HepG2 (cell line): ENCODE measurements at regions not wholly inside any gene's neighbourhood (a gene's known extent, or its start where the extent isn't known, plus 50 kb on each side); places are given as distances from the start of the nearest gene placed in this dataset.

ENCODE experiments used
- ATAC-seq: fragments of 200-7000 bp; cut with Tn5 transposase; 3 replicates; pipeline ENCODE4 v1.9.1; 2020; ENCODE audit warnings: mild to moderate bottlenecking, moderate library complexity
- BruUV-seq: library from RNA; stranded (reverse); fragments of 400-500 nt; replicated peaks from 2 replicates; lab custom pipeline; 2021; lab: Mats Ljungman, UMichigan
- CTCF ChIA-PET: fragments of 300-600 bp; formaldehyde crosslinking; extraction: SDS; loops from one replicate; lab custom pipeline; 2021; ENCODE audit warnings: low total read pairs, inconsistent platforms, low intra/inter-chr PET ratio; lab: Yijun Ruan, JAX
- POLR2A ChIA-PET: fragments of 350-600 bp; sonication (Branson Sonifier 250); formaldehyde crosslinking; loops from one replicate; lab custom pipeline; 2020; ENCODE audit warnings: antibody characterized with exemption, inconsistent platforms; lab: Yijun Ruan, JAX
- DNase-seq: peaks from one replicate; pipeline ENCODE4 v3.0.0-alpha.2; 2015; ENCODE audit warnings: low spot score
- FAIRE-seq: peaks from 3 replicates; lab custom pipeline; 2011; peaks lifted over from hg19 to GRCh38; lab: Jason Lieb, UNC
- H2AFZ ChIP-seq: one replicate; pipeline ENCODE4 v1.6.1; 2011; ENCODE audit warnings: low read length, inconsistent platforms
- H3K27ac ChIP-seq: fragments of 300-600 bp; 3 replicates; pipeline ENCODE4 v1.8.0; 2011; ENCODE audit warnings: mixed run types, mild to moderate bottlenecking, mixed read lengths, low read length, inconsistent platforms; ENCODE audit not compliant: insufficient read depth; ENCODE audit errors: extremely low read length
- H3K27me3 ChIP-seq, 2 experiments: fragments of 200-600 bp in 1 of 2; 2 replicates in 1 of 2; 3 replicates in 1 of 2; pipeline versions ENCODE4 v1.6.0 to v1.8.0; 2011; ENCODE audit warnings: low read length in 2 of 2, mild to moderate bottlenecking in 2 of 2, moderate library complexity in 2 of 2, inconsistent platforms in 1 of 2; ENCODE audit not compliant: insufficient read depth in 2 of 2, control insufficient read depth in 1 of 2
- H3K36me3 ChIP-seq, 2 experiments: fragments of 200-600 bp in 1 of 2; replicated peaks in 1 of 2; 2 replicates in 1 of 2; 3 replicates in 1 of 2; pipeline versions ENCODE4 v1.5.1 to v1.8.0; 2011; ENCODE audit warnings: low read length in 2 of 2, inconsistent platforms in 1 of 2; ENCODE audit not compliant: insufficient read depth in 2 of 2, control insufficient read depth in 1 of 2
- H3K4me1 ChIP-seq: 2 replicates; pipeline ENCODE4 v1.5.1; 2012; ENCODE audit warnings: low read length, inconsistent platforms; ENCODE audit not compliant: insufficient read depth
- H3K4me2 ChIP-seq: 2 replicates; pipeline ENCODE4 v1.6.0; 2011; ENCODE audit warnings: low read depth, low read length, inconsistent platforms
- H3K4me3 ChIP-seq, 3 experiments: fragments of 200-600 bp in 1 of 3; sonication (generic), shearing (Covaris generic) in 1 of 3; replicated peaks in 1 of 3; 2 replicates each; pipeline ENCODE4 v1.5.1; 2011 to 2016; ENCODE audit warnings: low read length in 3 of 3, inconsistent platforms in 2 of 3, low read depth in 2 of 3, mild to moderate bottlenecking in 2 of 3, control low read depth in 1 of 3, mixed read lengths in 1 of 3; ENCODE audit not compliant: insufficient read depth in 1 of 3
- H3K79me2 ChIP-seq: one replicate; pipeline ENCODE4 v1.6.1; 2011; ENCODE audit warnings: low read length, inconsistent platforms; ENCODE audit not compliant: insufficient read depth
- H3K9ac ChIP-seq: 2 replicates; pipeline ENCODE4 v1.6.0; 2011; ENCODE audit warnings: mild to moderate bottlenecking, low read depth, low read length, inconsistent platforms; ENCODE audit not compliant: insufficient read depth
- H3K9me3 ChIP-seq: 2 replicates; pipeline ENCODE4 v1.5.1; 2012; ENCODE audit warnings: mild to moderate bottlenecking, low read length
- H4K20me1 ChIP-seq: 2 replicates; pipeline ENCODE4 v1.6.0; 2011; ENCODE audit warnings: inconsistent platforms, mild to moderate bottlenecking, low read length, moderate library complexity; ENCODE audit not compliant: insufficient read depth
- ADNP ChIP-seq: sonication (generic); formaldehyde crosslinking; IDR thresholded peaks from 2 replicates; pipeline ENCODE4 v1.4.0; 2020; ENCODE audit warnings: missing genetic modification reagents
- FOSL2 ChIP-seq: sonication (generic); formaldehyde crosslinking; IDR thresholded peaks from 2 replicates; pipeline ENCODE4 v1.4.0; 2020; ENCODE audit warnings: missing genetic modification reagents
- HNRNPUL1 ChIP-seq: fragments of 200-400 bp; formaldehyde crosslinking; IDR thresholded peaks from 2 replicates; pipeline ENCODE4 v1.6.1; 2017; ENCODE audit warnings: low read depth, mild to moderate bottlenecking, low read length, moderate library complexity
- KDM2A ChIP-seq: sonication (generic); formaldehyde crosslinking; IDR thresholded peaks from 2 replicates; pipeline ENCODE4 v1.4.0; 2020; ENCODE audit warnings: low read depth, missing genetic modification reagents, borderline replicate concordance
- MED1 ChIP-seq: sonication (generic); formaldehyde crosslinking; IDR thresholded peaks from 2 replicates; pipeline ENCODE4 v1.4.0; 2020; ENCODE audit warnings: missing genetic modification reagents
- MIER3 ChIP-seq: IDR thresholded peaks from 2 replicates; pipeline ENCODE4 v1.6.1; 2016; ENCODE audit warnings: missing compliant biosample characterization, borderline replicate concordance
- MTA3 ChIP-seq: sonication (generic); formaldehyde crosslinking; IDR thresholded peaks from 2 replicates; pipeline ENCODE4 v1.4.0; 2020; ENCODE audit warnings: missing genetic modification reagents
- NCOA1 ChIP-seq: sonication (generic); formaldehyde crosslinking; IDR thresholded peaks from 2 replicates; pipeline ENCODE4 v1.9.0; 2021; ENCODE audit warnings: missing genetic modification reagents
- NONO ChIP-seq, 2 experiments: fragments of 450-650 bp in 1 of 2; sonication (generic) in 1 of 2; formaldehyde crosslinking in 1 of 2; IDR thresholded peaks in 1 of 2; conservative IDR thresholded peaks in 1 of 2; 2 replicates each; pipeline versions ENCODE4 v1.6.1 to v1.8.0; 2017 to 2022; ENCODE audit warnings: mild to moderate bottlenecking in 1 of 2, missing genetic modification reagents in 1 of 2, moderate library complexity in 1 of 2
- SATB2 ChIP-seq: sonication (generic); formaldehyde crosslinking; IDR thresholded peaks from 2 replicates; pipeline ENCODE4 v1.5.0; 2020; ENCODE audit warnings: missing genetic modification reagents
- STAT5B ChIP-seq: sonication (generic); formaldehyde crosslinking; IDR thresholded peaks from 2 replicates; pipeline ENCODE4 v1.4.0; 2020; ENCODE audit warnings: missing genetic modification reagents
- ZFP82 ChIP-seq: sonication (generic); formaldehyde crosslinking; IDR thresholded peaks from 2 replicates; pipeline ENCODE4 v1.5.1; 2020; ENCODE audit warnings: mild to moderate bottlenecking, missing genetic modification reagents, borderline replicate concordance
- ZFP90 ChIP-seq: sonication (generic); formaldehyde crosslinking; IDR thresholded peaks from 2 replicates; pipeline ENCODE4 v1.8.0; 2022; ENCODE audit warnings: missing genetic modification reagents, mild to moderate bottlenecking, inconsistent platforms, borderline replicate concordance
- ZNF136 ChIP-seq: sonication (generic); formaldehyde crosslinking; IDR thresholded peaks from 2 replicates; pipeline ENCODE4 v1.8.1; 2022; ENCODE audit warnings: low read depth, mild to moderate bottlenecking, moderate library complexity, missing genetic modification reagents
- ZNF138 ChIP-seq: sonication (generic); formaldehyde crosslinking; IDR thresholded peaks from 2 replicates; pipeline ENCODE4 v1.5.0; 2020; ENCODE audit warnings: mild to moderate bottlenecking, low read depth, missing genetic modification reagents
- ZNF253 ChIP-seq: sonication (generic); formaldehyde crosslinking; IDR thresholded peaks from 2 replicates; pipeline ENCODE4 v1.8.0; 2022; ENCODE audit warnings: mild to moderate bottlenecking, missing genetic modification reagents, borderline replicate concordance
- ZNF547 ChIP-seq: sonication (generic); formaldehyde crosslinking; IDR thresholded peaks from 2 replicates; pipeline ENCODE4 v1.5.1; 2020; ENCODE audit warnings: mild to moderate bottlenecking, missing genetic modification reagents
- ZNF644 ChIP-seq: IDR thresholded peaks from 2 replicates; pipeline ENCODE4 v1.6.1; 2016; ENCODE audit warnings: low read depth
- ZNF713 ChIP-seq: sonication (generic); formaldehyde crosslinking; IDR thresholded peaks from 2 replicates; pipeline ENCODE4 v1.4.0; 2020; ENCODE audit warnings: mild to moderate bottlenecking, missing genetic modification reagents
- ZNF879 ChIP-seq: sonication (generic); formaldehyde crosslinking; IDR thresholded peaks from 2 replicates; pipeline ENCODE4 v1.8.1; 2023; ENCODE audit warnings: missing genetic modification reagents
- WGBS: methylation state at CpG from one replicate; pipeline ENCODE4 v1.1.6; 2017; ENCODE audit warnings: low lambda C conversion rate; 5-methylcytosine and 5-hydroxymethylcytosine counted together
- in situ Hi-C: cut with HindIII; loops from 2 replicates; pipeline ENCODE4 v1.10.0; 2017; ENCODE audit warnings: low pct_unique_long_range_greater_than_20kb; ENCODE audit not compliant: extremely low pct_ligation_motif_present
- intact Hi-C: fragments of 100-400 bp; cut with micrococcal nuclease; formaldehyde crosslinking; loops from one replicate; pipeline ENCODE4 v1.10.0; 2022; ENCODE audit not compliant: unreplicated experiment
- TF ChIP-seq, protein P1 (sequence below): sonication (generic); formaldehyde crosslinking; IDR thresholded peaks from 2 replicates; pipeline ENCODE4 v1.4.0; 2020; ENCODE audit warnings: mild to moderate bottlenecking, missing genetic modification reagents
- TF ChIP-seq, protein P2 (sequence below): sonication (generic); formaldehyde crosslinking; IDR thresholded peaks from 2 replicates; pipeline ENCODE4 v1.4.0; 2020; ENCODE audit warnings: missing genetic modification reagents, borderline replicate concordance

DNA sequence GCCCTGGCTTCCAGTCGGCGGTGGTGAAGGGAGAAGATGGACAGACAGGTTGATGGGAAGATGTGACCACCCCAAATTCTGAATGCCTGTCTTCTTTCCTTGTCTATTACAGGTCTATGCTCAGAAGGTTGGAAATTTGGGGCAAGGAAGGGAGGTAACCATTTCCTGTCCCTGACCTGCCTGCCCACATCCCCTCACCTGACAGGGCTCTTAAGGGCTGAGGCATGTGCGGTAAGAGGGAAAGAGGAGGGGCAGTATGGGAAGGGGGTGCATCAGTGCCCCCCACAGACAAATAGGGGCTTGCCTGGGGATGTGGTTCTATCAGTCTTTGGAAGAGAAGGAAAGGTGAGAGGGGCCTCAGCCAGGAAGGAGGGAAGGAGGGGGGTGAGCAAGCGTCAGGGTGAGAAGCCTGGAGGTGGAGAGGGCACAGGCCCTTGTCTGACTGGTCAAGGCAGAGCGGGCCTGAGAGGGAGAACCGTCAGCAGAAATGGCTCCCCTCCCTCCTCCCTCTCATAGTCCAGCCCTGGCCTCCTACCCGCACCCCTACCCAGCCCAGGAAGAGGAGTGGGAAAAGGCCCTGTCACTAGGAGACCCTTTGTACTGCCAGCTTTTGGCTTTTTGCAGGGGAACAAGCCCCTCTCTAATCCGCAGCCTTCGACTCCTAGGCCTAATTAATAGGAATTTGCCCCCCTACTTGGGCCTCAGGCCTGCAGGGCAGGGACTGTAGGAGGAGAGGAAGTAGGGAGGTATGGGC, 104.4 kb upstream of the FOXP4 start (continued):
- TF ChIP-seq SATB2 (CRISPR knock-in tag) (no peak), HNRNPUL1 (no peak), ZNF253 (no peak), ZNF136 (no peak)
- TF ChIP-seq, protein P1, sequence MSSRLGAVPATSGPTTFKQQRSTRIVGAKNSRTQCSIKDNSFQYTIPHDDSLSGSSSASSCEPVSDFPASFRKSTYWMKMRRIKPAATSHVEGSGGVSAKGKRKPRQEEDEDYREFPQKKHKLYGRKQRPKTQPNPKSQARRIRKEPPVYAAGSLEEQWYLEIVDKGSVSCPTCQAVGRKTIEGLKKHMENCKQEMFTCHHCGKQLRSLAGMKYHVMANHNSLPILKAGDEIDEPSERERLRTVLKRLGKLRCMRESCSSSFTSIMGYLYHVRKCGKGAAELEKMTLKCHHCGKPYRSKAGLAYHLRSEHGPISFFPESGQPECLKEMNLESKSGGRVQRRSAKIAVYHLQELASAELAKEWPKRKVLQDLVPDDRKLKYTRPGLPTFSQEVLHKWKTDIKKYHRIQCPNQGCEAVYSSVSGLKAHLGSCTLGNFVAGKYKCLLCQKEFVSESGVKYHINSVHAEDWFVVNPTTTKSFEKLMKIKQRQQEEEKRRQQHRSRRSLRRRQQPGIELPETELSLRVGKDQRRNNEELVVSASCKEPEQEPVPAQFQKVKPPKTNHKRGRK, result no peak

DNA sequence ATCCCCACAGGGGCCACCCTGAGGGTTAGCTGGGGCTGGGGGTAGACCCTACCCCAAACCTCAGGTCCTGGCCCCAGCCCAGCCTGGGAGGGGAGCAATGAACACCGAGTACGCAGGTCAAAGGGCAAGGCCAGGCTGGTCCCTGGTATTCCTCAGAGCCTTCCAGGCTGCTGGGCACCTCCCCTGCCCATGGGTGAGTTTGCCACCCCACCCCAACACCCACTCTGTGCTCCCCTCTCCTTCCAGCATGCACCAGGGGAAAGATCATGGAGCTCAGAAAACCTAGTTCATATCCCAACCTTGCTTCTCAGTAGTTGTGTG, 103.9 kb upstream of the FOXP4 start:
- Histone ChIP-seq H3K4me1 (peaks cover 30% of the 10 kb centered on the region), H4K20me1 (no peaks in the 10 kb centered on the region), H3K36me3 (no peaks in the 10 kb centered on the region)
- BruUV-seq, result no TSS peak
- ATAC-seq (no peak), DNase-seq (no peak)
- 48% methylated on average over 2 of the region's 2 CpGs for WGBS
- TF ChIP-seq ZNF644 (CRISPR knock-in tag), result no peak
- no peak for TF ChIP-seq ZNF879 (CRISPR knock-in tag)
- TF ChIP-seq STAT5B (CRISPR knock-in tag), result no peak
- TF ChIP-seq ZNF547 (CRISPR knock-in tag), result no peak
- TF ChIP-seq ZFP82 (CRISPR knock-in tag), result no peak
- TF ChIP-seq MIER3 (CRISPR knock-in tag), result no peak
- no peak for TF ChIP-seq FOSL2 (CRISPR knock-in tag)
- no peak for TF ChIP-seq ZNF713 (CRISPR knock-in tag)
- no peak for TF ChIP-seq MED1 (CRISPR knock-in tag)
- no peak for TF ChIP-seq NONO (IDR thresholded peaks at IDR 0.05)
- no peak for TF ChIP-seq NONO (CRISPR knock-in tag; conservative IDR thresholded peaks at IDR 0.05)
- TF ChIP-seq MTA3 (CRISPR knock-in tag), result no peak
- TF ChIP-seq NCOA1, result no peak
- no peak for TF ChIP-seq ZFP90 (CRISPR knock-in tag)
- no peak for TF ChIP-seq KDM2A (CRISPR knock-in tag)
- TF ChIP-seq ADNP (CRISPR knock-in tag), result no peak
- no peak for TF ChIP-seq ZNF138
- TF ChIP-seq, protein P2, sequence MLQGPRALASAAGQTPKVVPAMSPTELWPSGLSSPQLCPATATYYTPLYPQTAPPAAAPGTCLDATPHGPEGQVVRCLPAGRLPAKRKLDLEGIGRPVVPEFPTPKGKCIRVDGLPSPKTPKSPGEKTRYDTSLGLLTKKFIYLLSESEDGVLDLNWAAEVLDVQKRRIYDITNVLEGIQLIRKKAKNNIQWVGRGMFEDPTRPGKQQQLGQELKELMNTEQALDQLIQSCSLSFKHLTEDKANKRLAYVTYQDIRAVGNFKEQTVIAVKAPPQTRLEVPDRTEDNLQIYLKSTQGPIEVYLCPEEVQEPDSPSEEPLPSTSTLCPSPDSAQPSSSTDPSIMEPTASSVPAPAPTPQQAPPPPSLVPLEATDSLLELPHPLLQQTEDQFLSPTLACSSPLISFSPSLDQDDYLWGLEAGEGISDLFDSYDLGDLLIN (CRISPR knock-in tag), result no peak
- TF ChIP-seq, all 625 proteins: peak for 0
- CTCF ChIA-PET, result interaction anchor here (1.8 kb wide), 1 partner anchor 18 kb away, joined by 6 read pairs; no protein-coding TSS in a partner anchor
- no peak overlapping the region for H2AFZ ChIP-seq
- no peak overlapping the region for H3K27ac ChIP-seq
- POLR2A ChIA-PET, result interaction anchor here (0.6 kb wide), 1 partner anchor 14 kb away, joined by 3 read pairs; no protein-coding TSS in a partner anchor
- no peaks in the 10 kb centered on the region for H3K9me3 ChIP-seq
- intact Hi-C loops (no loop called here), in situ Hi-C loops (no loop called here)
- H3K4me2 ChIP-seq, result peak overlapping the region; percentile 61
- FAIRE-seq, result no peak
- H3K27me3 ChIP-seq, result peaks cover 19 to 86% of the 10 kb centered on the region in 2 experiments
- H3K4me3 ChIP-seq, result no peak overlapping the region
- no peak overlapping the region for H3K9ac ChIP-seq
- no peaks in the 10 kb centered on the region for H3K79me2 ChIP-seq
